AG10803 (cell line): ENCODE measurements at regions not wholly inside any gene's neighbourhood (a gene's known extent, or its start where the extent isn't known, plus 50 kb on each side); places are given as distances from the start of the nearest gene placed in this dataset.

Experiments used
- DNase-seq: peaks from one replicate; pipeline ENCODE4 v3.0.0; 2010; ENCODE audit warnings: low read depth
- H3K4me3 ChIP-seq: 2 replicates; pipeline ENCODE4 v1.5.1; 2011; ENCODE audit warnings: mild to moderate bottlenecking, low read length, control low read depth
- TF ChIP-seq, protein P1 (sequence below): conservative IDR thresholded peaks from 2 replicates; pipeline ENCODE4 v1.5.1; 2011; ENCODE audit warnings: mild to moderate bottlenecking, low read length, control low read depth, inconsistent platforms

DNA sequence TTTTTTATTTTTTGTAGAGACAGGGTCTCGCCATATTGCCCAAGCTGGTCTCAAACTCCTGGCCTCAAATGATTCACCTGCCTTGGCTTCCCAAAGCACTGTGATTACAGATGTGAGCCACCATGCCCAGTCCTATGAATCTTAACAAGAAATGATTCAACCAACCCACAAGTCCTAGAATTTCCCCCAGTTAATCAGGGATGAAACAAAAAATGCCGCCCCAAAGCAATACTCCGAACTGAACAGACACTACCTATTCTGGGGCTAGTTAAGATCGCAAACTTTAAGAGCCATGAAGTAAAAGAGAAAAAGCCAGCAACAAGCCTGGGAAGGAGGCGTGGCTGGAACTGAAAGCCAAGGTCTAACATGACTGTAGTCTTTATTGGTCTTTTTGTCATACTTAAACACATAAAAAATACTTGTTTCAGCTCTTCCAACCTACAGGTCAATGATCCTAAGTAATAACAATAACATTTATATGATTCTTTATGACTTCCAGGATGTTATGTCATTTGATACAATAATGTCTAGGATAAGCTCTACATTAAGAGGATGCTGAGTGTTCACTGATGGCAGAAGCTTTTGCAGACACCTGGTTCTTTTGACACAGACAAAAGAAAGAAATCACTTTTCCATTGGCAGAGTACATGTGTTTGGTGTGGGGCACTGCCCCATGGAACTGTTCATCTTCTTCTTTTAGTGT is 361.1 kb upstream of the TLE4 start:
- no peak for DNase-seq
- no peak overlapping the region for H3K4me3 ChIP-seq
- TF ChIP-seq, protein P1, sequence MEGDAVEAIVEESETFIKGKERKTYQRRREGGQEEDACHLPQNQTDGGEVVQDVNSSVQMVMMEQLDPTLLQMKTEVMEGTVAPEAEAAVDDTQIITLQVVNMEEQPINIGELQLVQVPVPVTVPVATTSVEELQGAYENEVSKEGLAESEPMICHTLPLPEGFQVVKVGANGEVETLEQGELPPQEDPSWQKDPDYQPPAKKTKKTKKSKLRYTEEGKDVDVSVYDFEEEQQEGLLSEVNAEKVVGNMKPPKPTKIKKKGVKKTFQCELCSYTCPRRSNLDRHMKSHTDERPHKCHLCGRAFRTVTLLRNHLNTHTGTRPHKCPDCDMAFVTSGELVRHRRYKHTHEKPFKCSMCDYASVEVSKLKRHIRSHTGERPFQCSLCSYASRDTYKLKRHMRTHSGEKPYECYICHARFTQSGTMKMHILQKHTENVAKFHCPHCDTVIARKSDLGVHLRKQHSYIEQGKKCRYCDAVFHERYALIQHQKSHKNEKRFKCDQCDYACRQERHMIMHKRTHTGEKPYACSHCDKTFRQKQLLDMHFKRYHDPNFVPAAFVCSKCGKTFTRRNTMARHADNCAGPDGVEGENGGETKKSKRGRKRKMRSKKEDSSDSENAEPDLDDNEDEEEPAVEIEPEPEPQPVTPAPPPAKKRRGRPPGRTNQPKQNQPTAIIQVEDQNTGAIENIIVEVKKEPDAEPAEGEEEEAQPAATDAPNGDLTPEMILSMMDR = no peak

DNA sequence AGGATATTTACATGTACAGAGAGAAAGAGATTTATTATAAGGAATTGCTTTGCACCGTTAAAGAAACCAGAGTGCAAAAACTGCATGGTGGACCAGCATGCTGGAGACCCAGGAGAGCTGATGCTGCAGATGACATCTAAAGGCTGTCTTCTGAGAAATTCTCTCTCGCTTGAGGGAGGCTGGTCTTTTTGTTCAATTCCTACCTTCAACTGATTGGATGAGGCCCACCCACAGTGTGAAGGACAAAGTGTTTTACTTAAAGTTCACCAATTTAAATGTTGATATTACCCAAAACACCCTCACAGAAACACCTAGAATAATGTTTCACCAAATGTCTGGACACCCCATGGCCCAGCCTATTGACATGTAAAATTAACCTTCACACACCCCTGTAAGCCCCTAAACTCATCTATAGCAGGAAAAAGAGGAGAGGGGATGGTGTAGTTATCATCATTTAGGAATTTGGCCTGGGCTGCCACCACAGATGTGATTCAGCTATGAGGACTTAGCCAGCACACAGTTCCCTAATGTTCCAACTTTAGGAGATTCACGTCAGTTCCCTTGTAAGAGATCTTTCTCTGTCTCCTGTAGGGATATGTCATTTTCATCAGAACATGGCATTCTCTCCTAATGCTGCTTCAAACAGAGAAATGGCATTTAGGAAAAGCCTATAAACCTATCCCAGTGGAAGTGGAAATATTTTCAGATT is 358.2 kb upstream of the TLE4 start:
- no peak overlapping the region for H3K4me3 ChIP-seq
- TF ChIP-seq, protein P1 = no peak
- DNase-seq = peak; percentile 55

DNA sequence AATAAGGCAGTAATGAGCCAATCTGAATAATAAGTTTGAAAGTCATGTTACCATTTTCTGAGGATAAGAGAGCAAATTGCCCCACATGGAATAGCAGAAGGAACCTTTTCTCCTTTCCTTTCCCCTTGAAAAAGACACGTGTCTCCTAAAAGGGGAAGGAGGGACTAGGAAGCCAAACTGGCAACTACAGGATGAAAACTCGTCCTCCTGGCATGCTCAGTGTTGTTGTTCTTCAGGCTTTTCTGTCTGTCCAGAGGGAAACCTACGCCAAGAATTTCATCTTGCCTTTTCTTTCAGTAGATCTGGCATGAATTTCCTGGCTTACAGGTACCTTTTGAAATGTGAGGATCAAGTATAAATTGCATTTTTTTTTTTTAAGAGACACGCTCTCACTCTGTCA is 355.9 kb upstream of the TLE4 start:
- no peak overlapping the region for H3K4me3 ChIP-seq
- TF ChIP-seq, protein P1 = no peak
- peak; percentile 40 for DNase-seq

DNA sequence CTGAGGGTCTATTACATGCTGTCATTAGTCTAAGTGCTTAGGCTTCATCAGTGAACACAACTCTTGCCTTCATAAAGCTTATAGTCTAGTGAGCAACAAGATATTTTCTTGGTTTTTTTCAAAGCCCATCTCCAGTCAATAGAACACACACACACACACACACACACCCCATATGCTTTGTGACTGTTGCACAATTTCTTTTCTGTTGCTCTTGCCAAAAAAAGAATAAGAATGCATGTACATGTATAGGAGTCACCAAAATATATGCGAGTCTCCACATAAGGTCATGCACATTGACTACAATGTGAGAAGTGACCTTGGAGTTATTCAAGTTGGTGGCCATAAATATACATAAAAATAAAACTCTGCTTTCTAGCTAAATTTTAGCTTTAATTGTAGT is 351.5 kb upstream of the TLE4 start:
- DNase-seq = peak; percentile 30

DNA sequence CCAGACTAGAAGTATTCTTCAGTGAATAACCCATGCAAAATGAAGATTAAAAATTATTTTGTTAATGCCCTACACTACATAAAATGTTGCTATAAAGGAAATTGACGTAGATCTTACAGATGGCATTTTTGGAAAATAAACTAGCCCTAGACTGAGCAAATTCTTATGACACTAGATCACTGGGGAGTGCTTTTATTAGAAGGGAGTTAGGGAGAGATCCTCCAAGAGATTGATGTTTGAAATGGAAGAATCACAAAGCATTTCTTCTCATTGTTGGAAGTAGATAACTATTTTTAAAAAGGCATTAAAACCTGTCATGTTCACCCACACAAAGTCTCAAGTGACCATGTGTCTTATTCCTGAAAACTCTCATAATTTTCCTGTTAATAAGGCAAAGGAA is 351.1 kb upstream of the TLE4 start:
- TF ChIP-seq, protein P1 = no peak
- no peak overlapping the region for H3K4me3 ChIP-seq
- DNase-seq = peak; percentile 74

More for the DNA sequence above, 351.5 kb upstream of the TLE4 start:
- TF ChIP-seq, protein P1 = no peak
- no peak overlapping the region for H3K4me3 ChIP-seq

DNA sequence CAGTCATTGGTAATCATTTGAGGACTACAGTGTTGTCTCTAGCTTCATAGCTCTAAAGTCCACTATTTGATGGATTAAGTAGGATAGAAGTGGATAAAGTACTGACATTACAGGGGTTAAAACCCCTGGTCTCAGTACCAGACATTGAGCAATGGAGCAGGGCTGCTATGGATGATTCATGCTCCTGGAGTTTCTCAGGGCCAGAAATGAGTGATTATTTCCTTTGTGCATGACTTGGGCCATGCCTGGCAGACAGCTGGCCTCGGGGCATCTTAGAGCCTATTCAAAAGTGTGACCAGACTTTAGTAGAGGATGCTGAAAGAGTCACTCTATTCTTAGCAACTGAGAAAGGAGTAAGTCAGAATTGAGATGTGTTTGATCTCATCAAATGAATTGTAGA is 350.7 kb upstream of the TLE4 start:
- TF ChIP-seq, protein P1 = no peak
- peak; percentile 94 for DNase-seq
- H3K4me3 ChIP-seq = no peak overlapping the region

DNA sequence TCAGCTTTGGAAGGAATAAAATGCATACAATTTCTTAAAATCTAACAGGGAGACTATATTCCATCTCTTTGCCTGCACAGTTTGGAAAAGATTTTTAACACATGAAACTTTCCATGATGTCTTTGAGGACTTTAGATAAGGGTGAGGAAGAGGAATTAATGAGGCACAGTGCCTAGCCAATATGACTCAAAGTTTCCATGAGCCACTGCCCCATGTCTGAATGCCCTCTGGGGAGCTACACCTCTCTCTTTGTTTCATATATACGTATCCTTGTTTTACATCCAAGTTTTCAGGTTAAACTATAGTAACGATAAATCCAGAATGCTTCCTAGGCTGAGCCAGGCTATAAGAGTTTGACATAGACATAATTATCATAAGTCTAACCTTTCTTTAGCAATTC is 349.3 kb upstream of the TLE4 start:
- TF ChIP-seq, protein P1 = no peak
- no peak overlapping the region for H3K4me3 ChIP-seq
- no peak for DNase-seq
